Sciatic nerve (tissue), 2 donors: ENCODE measurements at regions not wholly inside any gene's neighbourhood (a gene's known extent, or its start where the extent isn't known, plus 50 kb on each side); places are given as distances from the start of the nearest gene placed in this dataset.
A peak's percentile ranks its signal among the peaks of the same experiment; 100 is the strongest.

Experiments
- ATAC-seq: fragments of 200-7000 bp; cut with Tn5 transposase; one replicate; pipeline ENCODE4 v1.9.1; 2020; ENCODE audit warnings: mild to moderate bottlenecking, moderate library complexity
- DNase-seq: peaks from one replicate; pipeline ENCODE4 v3.0.0-alpha.2; 2020; ENCODE audit warnings: low spot score
- intact Hi-C: fragments of 100-400 bp; cut with DNase I; formaldehyde crosslinking; loops from one replicate; pipeline ENCODE4 v1.14.2; 2022
- donor health status: DM: no; HTN: no; CAD: no.
- donor health status: DM: no; HTN: no; CAD: no.

GRCh38 chr10:88057720-88058119 is 194.3 kb downstream of the PTEN start:
- ATAC-seq = no peak
- no peak for DNase-seq
- intact Hi-C loops = no loop called here

- DNase-seq = no peak
- intact Hi-C loops = no loop called here
- no peak for ATAC-seq
Measured at GRCh38 chr10:88058750-88059149, 195.3 kb downstream of the PTEN start.

GRCh38 chr10:88059190-88059589 is 195.8 kb downstream of the PTEN start:
- no peak for ATAC-seq
- intact Hi-C loops = no loop called here
- no peak for DNase-seq

- ATAC-seq (no peak), DNase-seq (no peak)
- intact Hi-C loops = no loop called here
Measured at GRCh38 chr10:88060762-88061161, 197.3 kb downstream of the PTEN start.

GRCh38 chr10:88062385-88062784 is 199.0 kb downstream of the PTEN start:
- no peak for DNase-seq

GRCh38 chr10:88062798-88063472 is 199.5 kb downstream of the PTEN start:
- ATAC-seq (peak; percentile 62), DNase-seq (no peak)
- intact Hi-C loops = no loop called here

More at GRCh38 chr10:88062385-88062784, 199.0 kb downstream of the PTEN start:
- intact Hi-C loops = no loop called here
- ATAC-seq = peak; percentile 66

- ATAC-seq = peak; percentile 27
- intact Hi-C loops = no loop called here
- no peak for DNase-seq
Measured at GRCh38 chr10:88063861-88064557, 200.6 kb downstream of the PTEN start.

- peak; percentile 84 for DNase-seq
- intact Hi-C loops = no loop called here
- peak; percentile 67 for ATAC-seq
Measured at GRCh38 chr10:88064608-88065382, 201.4 kb downstream of the PTEN start.

GRCh38 chr10:88065383-88066049 is 202.1 kb downstream of the PTEN start:
- intact Hi-C loops = no loop called here
- no peak for DNase-seq
- no peak for ATAC-seq

- no peak for ATAC-seq
- intact Hi-C loops = no loop called here
- DNase-seq = no peak
Measured at GRCh38 chr10:88066319-88066718, 202.9 kb downstream of the PTEN start.

- DNase-seq (no peak), ATAC-seq (peak; percentile 7)
- intact Hi-C loops = no loop called here
Measured at GRCh38 chr10:88066876-88067275, 203.5 kb downstream of the PTEN start.

- ATAC-seq (no peak), DNase-seq (no peak)
- intact Hi-C loops = no loop called here
Measured at GRCh38 chr10:88067737-88068136, 204.3 kb downstream of the PTEN start.

- ATAC-seq (no peak), DNase-seq (no peak)
- intact Hi-C loops = no loop called here
Measured at GRCh38 chr10:88069338-88069737, 205.9 kb downstream of the PTEN start.

- intact Hi-C loops = no loop called here
- DNase-seq = no peak
- ATAC-seq = no peak
Measured at GRCh38 chr10:88070080-88070880, 206.9 kb downstream of the PTEN start.

- intact Hi-C loops = no loop called here
- DNase-seq (no peak), ATAC-seq (peak; percentile 57)
Measured at GRCh38 chr10:88071879-88072278, 208.5 kb downstream of the PTEN start.

GRCh38 chr10:88073682-88074081 is 210.3 kb downstream of the PTEN start:
- intact Hi-C loops = no loop called here
- ATAC-seq = peak; percentile 45
- DNase-seq = no peak

- intact Hi-C loops = no loop called here
- no peak for DNase-seq
- ATAC-seq = no peak
Measured at GRCh38 chr10:88074971-88075370, 211.5 kb downstream of the PTEN start.

- intact Hi-C loops = no loop called here
- ATAC-seq = peak; percentile 40
- no peak for DNase-seq
Measured at GRCh38 chr10:88076027-88076880, 212.8 kb downstream of the PTEN start.
